Activated CD8-positive, alpha-beta memory T cell treated with anti-CD3 and anti-CD28 coated beads for 1 hour (primary cell): ENCODE measurements at regions not wholly inside any gene's neighbourhood (a gene's known extent, or its start where the extent isn't known, plus 50 kb on each side); places are given as distances from the start of the nearest gene placed in this dataset.

Experiments used
- DNase-seq, 2 donors: peaks; one replicate each; pipeline ENCODE4 v3.0.0-alpha.2; 2020; ENCODE audit warnings: low read depth in 1 of 2; ENCODE audit errors: extremely low read depth in 1 of 2

DNA sequence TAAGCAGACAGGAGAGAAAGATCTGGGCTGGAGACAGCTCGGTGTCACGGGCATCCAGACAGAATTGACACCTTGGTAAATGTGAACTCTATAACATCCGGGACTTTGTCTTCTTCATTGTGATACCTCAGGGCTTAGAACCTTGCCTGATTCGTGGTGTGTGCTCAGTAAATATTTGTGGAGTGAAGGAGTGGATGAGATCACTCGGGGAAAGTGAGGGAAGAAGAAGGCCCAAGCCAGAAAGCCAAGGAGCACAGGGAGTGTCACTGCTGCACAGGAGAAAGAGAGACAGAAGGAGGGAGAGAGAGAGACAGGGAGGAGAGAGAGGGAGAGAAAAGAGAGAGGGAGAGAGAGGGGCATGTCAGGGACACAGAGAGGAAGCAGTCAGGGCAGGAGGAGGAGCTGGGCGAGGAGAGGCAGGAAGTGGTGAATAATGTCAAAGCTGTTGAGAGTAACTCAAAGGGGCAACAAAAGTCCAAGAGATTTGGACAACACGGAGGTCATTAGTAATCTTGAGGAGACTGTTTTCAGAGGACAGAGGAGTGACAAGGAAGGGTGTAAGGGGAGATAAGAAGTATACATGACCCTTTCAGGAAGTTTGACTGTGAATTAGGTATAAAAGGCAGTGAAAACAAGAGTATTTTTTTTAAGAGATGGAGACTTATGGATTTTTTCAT lies 141.6 kb upstream of the MAX start:
- DNase-seq, result no peak

DNA sequence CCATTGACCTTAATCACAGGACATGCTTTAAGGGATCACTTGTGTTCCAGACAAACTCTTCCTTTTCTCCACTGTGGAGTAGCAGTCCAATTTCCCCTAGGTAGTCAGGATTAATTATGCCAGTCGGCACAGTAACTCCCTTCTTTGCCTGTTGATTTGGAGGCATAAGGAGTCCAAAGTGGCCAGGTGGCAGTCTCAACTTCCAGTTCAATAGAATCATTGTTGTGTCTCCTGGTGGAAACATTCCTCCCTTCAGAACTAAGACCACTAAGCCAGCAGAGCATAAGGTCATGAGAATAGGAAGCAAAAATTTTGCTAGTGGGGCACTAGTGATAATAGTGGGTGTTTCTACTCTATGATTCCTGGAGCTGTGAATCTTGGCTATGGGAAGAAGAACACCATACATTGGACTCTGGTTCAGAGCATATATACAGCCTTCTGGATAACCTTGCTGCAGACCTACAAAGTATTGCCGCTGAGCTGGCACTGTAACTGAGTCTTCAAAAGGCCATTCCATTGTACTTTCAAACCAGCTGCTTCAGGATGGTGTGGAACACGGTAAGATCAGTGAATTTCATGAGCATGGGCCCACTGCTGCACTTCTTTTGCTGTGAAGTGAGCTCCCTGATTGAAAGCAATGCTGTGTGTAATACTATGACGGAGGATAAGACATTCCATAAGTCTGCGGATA lies 147.3 kb upstream of the MAX start:
- DNase-seq, result no peak

DNA sequence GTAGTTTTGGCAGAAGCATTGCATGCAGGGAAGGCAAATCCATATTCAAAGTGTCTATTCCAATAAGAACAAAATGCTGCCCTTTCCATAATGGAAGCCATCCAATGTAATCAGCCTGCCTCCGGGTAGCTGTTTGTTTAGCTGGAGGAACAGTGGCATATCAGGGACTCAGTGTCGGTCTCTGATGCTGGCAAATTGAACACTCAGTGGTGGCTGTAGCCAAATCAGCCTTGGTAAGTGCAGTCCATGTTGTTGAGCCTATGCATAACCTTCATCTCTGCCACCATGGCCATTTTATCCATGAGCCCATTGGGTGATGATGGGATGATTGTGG lies 147.8 kb upstream of the MAX start:
- DNase-seq, result no peak

DNA sequence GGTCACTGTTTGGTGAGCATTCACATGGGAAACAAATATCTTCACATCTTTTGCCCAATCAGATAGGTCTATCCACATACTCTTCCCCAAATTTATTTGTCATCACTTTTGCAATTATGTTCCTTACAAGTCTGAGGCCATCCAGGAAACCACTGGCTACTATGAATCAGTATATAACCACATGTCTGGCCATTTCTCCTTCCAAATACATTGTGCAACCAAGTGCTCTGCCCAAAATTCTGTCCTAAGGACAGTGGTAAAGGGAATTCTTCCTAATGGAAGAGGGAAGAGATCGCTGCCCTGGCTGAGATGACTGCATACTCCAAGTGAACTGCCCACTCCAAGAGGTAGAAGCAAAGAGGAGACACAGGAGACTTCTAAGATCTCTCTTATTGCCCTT lies 148.9 kb upstream of the MAX start:
- no peak for DNase-seq

DNA sequence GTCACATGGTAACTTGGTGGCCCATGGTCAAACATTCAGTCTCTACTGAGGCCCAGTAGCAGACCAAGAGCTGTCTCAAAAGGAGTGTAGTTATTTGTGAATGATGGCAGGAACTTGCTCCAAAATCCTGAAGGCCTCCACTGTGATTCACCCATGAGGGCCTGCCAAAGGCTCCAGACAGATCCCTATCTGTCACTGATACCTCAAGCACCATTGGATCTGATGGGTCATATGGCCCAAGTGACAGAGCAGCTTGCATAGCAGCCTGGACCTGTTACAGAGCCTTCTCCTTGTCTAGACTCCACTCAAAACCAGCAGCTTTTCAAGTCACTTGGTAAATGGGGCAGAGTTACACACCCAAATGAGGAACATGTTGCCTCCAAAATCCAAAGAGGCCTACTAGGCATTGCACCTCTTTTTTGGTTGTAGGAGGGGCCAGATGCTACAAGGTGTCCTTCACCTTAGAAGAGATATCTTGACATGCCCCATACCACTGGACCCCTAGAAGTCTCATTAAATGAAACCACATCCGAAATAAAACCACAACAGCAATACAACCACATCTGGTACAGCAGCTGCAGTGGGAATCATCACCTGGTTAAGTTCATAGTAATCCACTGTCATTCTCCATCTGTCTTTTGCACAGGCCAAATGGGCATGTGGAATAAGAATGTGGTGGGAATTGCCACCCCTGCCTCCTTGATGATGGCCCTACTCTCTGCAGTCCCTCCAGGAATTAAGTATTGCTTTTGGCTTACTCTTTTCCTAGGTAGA lies 150.4 kb upstream of the MAX start:
- DNase-seq, result no peak

DNA sequence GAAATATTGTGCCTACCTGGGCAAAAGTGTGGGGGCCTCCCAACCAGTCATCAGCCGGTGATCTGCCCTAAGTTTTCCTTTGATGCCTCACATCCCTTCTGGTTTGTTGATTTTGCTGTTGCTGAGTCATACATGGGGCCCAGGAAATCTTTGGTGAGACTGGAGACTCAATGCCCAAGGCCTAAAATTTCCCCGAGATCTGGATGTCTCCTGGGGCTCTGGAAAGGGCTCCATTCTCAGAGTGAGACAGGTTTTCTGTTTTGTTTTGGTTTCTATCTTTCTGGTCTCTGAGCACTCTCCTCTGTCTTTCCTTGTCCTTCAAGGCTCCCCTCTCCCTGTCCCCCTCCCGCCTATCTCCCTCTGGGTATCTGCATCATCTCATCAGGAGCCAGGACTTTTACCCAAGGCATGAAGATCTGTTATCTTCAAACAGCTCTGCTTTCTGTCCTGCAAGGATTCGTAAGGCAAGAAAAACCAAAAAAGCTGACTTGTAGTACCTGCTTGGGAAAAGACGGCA lies 152.8 kb upstream of the MAX start:
- DNase-seq, result no peak

DNA sequence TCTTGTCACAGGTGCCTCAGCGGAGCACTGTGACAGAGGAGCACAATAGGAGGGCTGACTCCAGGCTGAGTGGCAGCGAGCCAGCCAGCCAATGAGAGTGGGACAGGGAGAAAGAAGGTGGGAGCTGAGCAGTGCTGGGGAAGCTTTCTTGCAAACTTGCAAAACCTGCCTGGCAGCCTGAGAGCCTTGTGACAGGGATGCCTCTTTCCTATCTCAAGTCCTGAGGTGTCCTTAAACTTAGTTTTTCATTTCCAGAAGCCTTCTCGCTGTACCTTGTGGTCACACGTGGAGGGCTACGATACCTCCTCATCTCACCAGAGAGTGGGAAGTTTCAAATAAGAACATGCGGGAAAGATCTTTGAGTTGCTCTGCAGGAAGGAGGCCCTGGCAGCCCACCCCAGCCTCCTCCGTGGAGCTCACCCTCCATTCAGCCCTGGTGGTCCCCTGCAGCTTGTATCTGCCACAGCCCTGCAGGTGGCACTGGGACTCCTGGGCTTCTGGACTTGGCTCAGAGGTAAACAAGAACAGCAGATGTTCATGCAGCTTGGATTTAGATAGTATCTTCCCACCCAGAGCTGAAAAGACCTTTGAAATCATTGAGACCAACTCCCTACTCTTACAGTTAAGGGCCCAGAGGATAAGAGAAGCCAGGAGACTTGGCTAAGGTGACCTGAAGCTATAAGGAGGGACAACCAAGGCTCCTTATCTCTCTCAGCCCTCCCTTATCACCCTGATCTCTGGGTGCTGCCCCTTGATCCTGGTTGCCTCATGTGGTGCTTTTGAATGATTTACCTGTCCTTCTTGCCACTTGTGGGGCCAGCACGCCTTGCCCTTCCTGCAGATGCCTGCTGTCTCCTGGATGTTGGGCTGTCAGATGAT lies 153.5 kb upstream of the MAX start:
- no peak for DNase-seq

DNA sequence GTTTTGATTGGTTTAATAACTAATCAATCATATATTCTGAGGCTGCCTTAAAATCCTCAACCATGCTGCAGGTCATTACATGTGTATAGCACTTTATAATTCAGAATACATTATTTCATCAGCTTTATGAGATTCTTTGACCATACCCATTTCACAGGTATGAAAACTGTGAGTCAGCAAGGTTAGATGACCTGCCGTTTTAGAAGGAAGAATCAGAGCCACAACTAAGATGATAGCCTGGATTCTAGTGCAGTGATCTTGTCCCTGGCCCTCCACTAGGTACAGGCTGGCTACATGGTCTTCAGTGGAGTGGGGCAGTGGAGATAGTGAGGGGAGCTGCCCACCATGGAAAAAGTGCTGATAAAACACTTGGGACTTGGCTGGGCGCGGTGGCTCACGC lies 154.4 kb upstream of the MAX start:
- DNase-seq, result no peak

DNA sequence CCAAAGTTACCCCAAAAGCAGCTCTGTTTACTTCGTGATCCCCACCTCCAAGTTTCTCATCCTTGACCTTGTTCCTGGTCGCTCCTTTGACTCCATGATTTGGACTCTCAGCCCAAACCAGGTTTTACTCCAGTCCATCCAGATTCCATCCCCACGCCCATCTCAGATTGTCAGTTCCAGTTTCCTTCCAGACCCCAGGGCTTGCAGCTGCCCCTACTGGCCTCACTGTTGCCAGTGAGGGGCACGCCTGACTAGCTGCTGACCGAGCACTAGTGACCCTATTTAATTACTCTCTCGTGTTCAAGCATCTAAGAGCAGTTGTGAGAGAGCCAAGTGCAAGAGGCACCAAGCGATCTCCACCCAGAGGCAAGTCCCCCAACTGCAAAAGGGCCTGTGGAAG lies 155.1 kb upstream of the FUT8 start:
- no peak for DNase-seq

DNA sequence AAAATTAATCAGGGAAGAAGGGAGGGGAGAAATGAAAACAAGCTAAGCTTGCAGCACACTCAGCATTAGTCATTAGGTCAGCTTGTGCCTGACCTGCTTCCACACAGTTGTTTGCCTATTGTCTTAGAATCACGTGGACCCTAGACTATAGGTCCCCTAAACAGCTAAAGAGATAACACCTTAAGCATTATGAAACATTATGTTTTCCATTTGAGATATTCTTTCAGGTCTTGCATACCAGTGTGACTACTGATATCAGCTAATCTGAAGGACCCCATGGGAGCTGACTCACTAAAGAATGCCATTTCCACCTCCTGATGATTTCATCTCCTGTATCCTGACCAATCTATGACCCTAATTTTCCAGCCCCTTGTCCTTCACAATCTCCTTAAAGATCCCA lies 154.1 kb upstream of the FUT8 start:
- no peak for DNase-seq

DNA sequence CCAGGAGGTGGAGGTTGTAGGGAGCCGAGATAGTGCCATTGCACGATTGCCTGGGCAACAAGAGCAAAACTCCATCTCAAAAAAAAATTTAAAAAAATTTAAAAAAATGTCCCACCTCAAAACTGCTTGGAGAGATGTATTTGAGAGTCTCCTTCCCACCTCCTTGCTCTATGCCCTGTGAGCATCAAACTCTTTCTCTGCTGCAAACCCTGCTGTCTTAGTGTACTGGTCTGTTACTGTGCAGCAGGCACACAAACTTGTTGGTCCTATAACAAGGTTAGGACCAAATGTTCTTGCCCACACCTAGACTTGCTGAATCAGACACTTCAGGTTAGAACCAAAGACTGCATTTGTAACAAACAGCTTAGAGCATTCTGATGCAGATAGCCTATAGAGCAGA lies 153.5 kb upstream of the FUT8 start:
- DNase-seq, result no peak

DNA sequence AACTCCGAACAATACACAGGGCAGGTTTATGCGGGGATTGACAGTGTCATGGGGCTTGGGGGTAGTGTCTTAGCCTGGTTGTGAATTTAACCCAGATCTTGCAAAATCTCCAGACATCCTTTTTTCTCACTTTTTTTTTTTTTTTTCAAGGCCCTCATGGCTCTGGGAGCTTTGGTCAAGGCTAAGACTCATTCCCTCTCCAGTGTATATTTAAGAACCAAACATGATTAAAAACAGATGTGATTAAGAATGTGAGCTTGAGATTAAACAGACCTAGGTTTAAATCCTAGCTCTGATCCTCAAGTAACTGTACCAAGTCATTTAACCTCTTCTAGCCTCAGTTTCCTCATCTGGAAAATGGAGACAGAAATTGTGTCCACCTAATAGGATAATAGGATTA lies 151.7 kb upstream of the FUT8 start:
- no peak for DNase-seq

DNA sequence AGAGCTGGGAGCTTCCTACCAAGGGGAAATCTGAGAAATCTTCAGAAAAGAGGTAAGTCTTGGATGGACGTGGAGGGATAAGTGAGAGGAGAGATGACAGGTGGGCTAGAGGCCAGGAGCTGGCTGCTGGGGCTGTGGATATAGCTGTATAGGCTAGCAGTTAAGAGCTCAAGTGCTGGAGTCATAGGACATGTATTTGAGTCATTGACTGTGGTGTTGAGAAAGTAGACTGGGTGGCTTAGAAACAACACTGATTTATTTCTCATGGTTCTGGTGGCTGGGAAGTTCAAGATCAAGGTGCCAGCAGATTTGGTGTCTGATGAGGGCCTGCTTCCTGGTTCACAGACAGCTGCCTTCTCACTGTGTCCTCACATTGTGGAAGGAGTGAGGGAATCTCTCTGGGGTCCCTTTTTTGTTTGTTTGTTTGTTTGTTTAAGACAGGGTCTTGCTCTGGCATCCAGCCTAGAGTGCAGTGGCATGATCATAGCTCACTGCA lies 151.1 kb upstream of the FUT8 start:
- DNase-seq, result no peak

DNA sequence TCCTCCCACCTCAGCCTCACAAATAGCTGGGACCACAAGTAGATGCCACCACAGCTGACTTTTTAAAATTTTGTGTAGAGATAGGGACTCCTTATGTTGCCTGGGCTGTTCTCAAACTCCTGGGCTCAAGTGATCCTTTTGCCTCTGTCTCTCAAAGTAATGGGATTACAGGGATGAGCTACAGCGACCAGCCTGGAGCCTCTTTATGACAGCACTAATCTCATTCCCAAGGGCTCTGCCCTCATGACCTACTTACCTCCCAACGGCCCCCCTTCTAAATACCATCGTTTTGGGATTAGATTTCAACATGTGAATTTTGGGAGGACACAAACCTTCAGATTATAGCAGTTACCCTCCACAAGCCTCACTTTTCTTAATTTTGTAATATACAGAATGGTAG lies 150.6 kb upstream of the FUT8 start:
- no peak for DNase-seq

DNA sequence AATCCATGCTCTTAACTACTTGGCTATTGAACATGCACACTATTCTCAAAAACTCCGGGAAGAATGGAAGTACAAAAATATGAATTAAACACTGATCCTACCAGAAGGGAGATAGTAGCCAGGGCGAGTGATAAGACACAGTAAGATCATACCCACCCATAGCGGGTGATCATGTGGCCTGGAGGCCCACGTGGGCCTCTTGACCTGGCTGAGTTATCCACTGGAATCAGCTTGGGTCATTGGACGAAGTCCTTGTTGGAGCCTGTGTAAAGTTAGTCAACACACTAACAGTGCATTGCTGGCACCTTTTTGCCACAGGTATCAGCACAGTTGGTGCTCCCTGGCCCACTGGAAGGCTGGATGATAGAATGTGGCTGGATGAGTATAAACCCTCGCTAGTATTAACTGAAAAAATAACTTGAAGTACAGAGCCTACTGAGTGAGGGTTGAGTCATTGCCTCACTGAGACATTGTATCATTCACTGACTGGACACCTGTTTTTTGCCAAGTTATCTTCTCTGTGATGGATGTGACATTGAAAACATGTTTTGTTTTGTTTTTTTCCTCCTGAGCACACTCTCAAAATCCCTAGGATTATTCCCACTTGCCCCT lies 149.2 kb upstream of the FUT8 start:
- no peak for DNase-seq

DNA sequence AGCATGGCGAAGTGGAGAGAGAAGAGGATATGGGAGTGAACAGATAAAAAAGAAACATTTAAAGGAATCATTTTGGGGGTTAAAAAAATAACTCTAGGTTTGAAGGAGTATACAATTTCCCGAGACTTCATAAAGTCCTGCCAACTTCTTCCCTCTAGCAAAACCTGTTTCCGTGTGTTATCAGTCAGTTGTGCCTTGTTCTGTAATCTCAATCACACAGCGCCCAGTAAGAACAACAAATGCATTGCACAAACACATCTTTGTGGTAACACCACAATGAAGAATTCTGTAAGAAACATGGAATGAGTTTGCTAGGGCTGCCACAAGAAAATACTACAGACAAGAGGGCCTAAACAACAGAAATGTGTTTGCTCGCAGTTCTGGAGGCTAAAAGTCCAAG lies 144.7 kb upstream of the FUT8 start:
- no peak for DNase-seq

DNA sequence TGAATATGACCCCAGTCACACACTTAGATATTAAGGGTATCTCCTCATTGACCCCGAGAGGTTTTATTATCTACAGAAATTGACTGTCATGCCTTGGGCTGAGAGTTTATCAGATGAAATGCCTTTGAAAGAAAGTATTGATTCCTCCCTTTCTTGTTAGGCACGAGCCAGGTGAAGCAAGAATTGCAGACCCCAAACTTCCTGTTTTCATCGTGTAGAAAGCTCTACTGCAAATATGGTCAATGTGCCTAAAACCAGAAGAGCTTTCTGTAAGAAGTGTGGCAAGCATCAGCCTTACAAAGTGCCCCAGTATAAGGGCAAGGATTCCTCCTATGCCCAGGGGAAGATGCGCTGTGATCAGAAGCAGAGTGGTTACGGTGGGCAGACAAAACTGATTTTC lies 143.9 kb upstream of the FUT8 start:
- no peak for DNase-seq

DNA sequence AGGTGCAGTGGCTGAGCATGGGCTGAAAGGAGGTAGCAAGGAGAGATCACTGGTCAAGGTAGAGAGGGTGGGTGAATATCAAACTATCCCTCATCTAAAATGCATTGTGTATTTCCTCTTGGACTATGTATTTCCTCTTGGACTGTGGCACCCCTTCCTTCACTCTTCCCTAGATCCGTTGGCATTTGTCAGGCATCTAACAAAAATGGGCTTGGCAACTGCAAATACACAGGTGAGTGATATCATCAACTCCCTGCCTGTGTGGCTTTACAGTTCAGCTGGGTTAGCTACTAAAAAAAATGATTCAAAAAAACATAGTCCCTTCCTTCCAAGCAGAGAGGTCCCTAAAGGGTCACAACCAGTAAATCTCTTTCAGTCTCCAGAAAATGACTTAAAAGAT lies 142.8 kb upstream of the FUT8 start:
- no peak for DNase-seq

DNA sequence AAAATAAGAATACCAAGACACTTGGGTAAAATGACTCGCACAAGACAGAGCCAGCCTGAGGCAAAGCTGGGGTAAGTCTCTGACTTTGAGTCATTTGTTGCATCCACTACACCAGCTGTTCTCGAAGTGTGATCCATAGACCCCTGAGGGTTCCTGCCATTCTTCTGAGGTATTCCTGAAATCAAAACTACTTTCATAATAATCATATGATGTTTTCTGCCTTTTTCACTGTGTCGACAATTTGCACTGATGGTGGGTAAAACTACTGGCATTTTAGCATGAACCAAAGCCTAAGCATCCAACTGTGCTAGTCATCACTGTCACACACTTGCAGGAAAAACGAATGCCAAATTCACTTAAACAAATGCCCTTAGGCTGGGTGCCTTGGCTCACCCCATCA lies 135.5 kb upstream of the FUT8 start:
- DNase-seq, result no peak

DNA sequence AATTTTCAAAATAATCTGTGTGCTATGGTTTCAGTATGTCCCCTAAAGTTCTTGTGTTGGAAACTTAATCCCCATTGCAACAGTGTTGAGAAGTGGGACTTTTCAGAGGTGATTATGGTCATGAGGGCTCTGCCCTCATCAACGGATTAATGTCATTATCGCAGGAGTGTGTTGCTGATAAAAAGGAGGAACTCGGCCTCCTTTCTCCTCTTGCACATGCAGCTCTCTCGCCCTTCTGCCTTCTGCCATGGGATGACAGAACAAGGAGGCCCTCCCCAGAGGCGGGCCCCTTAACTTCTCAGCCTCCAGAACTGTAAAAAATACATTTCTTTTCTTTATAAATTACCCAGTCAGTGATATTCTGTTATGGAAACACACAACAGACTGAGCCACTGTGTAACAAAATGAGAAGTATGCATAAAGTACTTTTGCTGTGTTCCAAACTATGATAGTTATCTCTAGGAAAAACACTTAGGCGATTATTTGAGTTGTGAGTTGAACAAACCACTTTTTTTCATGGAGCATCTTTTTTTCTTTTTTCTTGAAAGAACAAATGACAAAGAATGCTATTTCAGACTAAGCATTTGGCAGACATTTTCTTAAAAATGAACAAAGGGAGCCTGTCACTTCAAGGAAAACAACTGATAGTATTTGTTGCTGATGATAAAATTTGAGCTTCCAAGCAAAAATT lies 134.8 kb upstream of the FUT8 start:
- DNase-seq, result no peak
